NCI-H1105 treated with DMSO at 0.1 percent for 48 hours (cell line): ENCODE measurements at regions not wholly inside any gene's neighbourhood (a gene's known extent, or its start where the extent isn't known, plus 50 kb on each side); places are given as distances from the start of the nearest gene placed in this dataset.

Experiments
- DNase-seq: peaks from one replicate; lab custom pipeline; 2025; lab: John Stamatoyannopoulos, UW

GRCh38 chr6:67362976-67363375, 1272.1 kb upstream of the ADGRB3 start:
- no peak for DNase-seq

GRCh38 chr6:67361264-67361663, 1273.8 kb upstream of the ADGRB3 start:
- DNase-seq: no peak

- no peak for DNase-seq
Observed at GRCh38 chr6:67358241-67358640, 1276.8 kb upstream of the ADGRB3 start.

- DNase-seq: no peak
Observed at GRCh38 chr6:67353861-67354260, 1281.2 kb upstream of the ADGRB3 start.

GRCh38 chr6:67352717-67353116, 1282.4 kb upstream of the ADGRB3 start:
- DNase-seq: no peak

GRCh38 chr6:67350729-67351128, 1284.4 kb upstream of the ADGRB3 start:
- no peak for DNase-seq

GRCh38 chr6:67345946-67346345, 1289.1 kb upstream of the ADGRB3 start:
- peak; percentile 85 for DNase-seq

GRCh38 chr6:67336014-67336413, 1299.1 kb upstream of the ADGRB3 start:
- DNase-seq: no peak

GRCh38 chr6:67331304-67331703, 1303.8 kb upstream of the ADGRB3 start:
- DNase-seq: peak; percentile 22

GRCh38 chr6:67328269-67328668, 1306.8 kb upstream of the ADGRB3 start:
- DNase-seq: no peak

- DNase-seq: no peak
Observed at GRCh38 chr6:67300430-67301040, 1334.5 kb upstream of the ADGRB3 start.

- no peak for DNase-seq
Observed at GRCh38 chr6:67292169-67292568, 1342.9 kb upstream of the ADGRB3 start.

- no peak for DNase-seq
Observed at GRCh38 chr6:67287566-67287965, 1347.5 kb upstream of the ADGRB3 start.

GRCh38 chr6:67285770-67286495, 1349.1 kb upstream of the ADGRB3 start:
- DNase-seq: no peak

- DNase-seq: no peak
Observed at GRCh38 chr6:67277312-67277711, 1357.8 kb upstream of the ADGRB3 start.

GRCh38 chr6:67265996-67266921, 1368.8 kb upstream of the ADGRB3 start:
- DNase-seq: no peak

GRCh38 chr6:67252663-67253062, 1382.4 kb upstream of the ADGRB3 start:
- DNase-seq: peak; percentile 7

- no peak for DNase-seq
Observed at GRCh38 chr6:67248077-67248476, 1387.0 kb upstream of the ADGRB3 start.

- DNase-seq: no peak
Observed at GRCh38 chr6:67244037-67244436, 1391.0 kb upstream of the ADGRB3 start.

- DNase-seq: no peak
Observed at GRCh38 chr6:67237277-67237676, 1397.8 kb upstream of the ADGRB3 start.

GRCh38 chr6:67231092-67231491, 1404.0 kb upstream of the ADGRB3 start:
- DNase-seq: no peak

- no peak for DNase-seq
Observed at GRCh38 chr6:67224989-67225388, 1410.1 kb upstream of the ADGRB3 start.

GRCh38 chr6:67221226-67221625, 1413.9 kb upstream of the ADGRB3 start:
- DNase-seq: no peak
